Fibroblast of mammary gland (primary cell): ENCODE measurements at regions not wholly inside any gene's neighbourhood (a gene's known extent, or its start where the extent isn't known, plus 50 kb on each side); places are given as distances from the start of the nearest gene placed in this dataset.

Experiments used
- DNase-seq: peaks from one replicate; pipeline ENCODE4 v3.0.0-alpha.2; 2010; ENCODE audit warnings: low read depth
- H3K4me3 ChIP-seq: 2 replicates; pipeline ENCODE4 v1.5.1; 2011; ENCODE audit warnings: low read depth, mild to moderate bottlenecking, low read length, moderate library complexity; ENCODE audit not compliant: control insufficient read depth
- TF ChIP-seq, protein P1 (sequence below): conservative IDR thresholded peaks from 2 replicates; pipeline ENCODE4 v1.5.1; 2011; ENCODE audit warnings: low read depth, low read length, inconsistent platforms; ENCODE audit not compliant: control insufficient read depth, insufficient read depth

DNA sequence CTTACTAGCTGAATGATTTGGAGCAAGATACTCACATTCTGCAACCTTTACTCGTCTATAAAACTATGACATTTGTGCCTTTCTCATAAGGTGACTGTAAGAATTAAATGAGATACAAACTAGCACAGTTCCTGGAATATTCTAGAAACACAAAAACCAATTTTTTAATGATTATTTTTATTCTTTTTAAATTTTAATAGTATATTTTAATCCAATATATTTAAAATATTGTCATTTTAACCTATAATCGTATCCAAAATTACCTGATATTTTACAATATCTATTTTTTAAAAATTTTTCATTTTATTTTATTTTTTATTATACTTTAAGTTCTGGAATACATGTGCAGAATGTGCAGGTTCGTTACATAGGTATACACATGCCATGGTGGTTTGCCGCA lies 238.1 kb downstream of the OLFM4 start:
- TF ChIP-seq, protein P1, sequence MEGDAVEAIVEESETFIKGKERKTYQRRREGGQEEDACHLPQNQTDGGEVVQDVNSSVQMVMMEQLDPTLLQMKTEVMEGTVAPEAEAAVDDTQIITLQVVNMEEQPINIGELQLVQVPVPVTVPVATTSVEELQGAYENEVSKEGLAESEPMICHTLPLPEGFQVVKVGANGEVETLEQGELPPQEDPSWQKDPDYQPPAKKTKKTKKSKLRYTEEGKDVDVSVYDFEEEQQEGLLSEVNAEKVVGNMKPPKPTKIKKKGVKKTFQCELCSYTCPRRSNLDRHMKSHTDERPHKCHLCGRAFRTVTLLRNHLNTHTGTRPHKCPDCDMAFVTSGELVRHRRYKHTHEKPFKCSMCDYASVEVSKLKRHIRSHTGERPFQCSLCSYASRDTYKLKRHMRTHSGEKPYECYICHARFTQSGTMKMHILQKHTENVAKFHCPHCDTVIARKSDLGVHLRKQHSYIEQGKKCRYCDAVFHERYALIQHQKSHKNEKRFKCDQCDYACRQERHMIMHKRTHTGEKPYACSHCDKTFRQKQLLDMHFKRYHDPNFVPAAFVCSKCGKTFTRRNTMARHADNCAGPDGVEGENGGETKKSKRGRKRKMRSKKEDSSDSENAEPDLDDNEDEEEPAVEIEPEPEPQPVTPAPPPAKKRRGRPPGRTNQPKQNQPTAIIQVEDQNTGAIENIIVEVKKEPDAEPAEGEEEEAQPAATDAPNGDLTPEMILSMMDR: no peak
- no peak overlapping the region for H3K4me3 ChIP-seq
- DNase-seq: no peak

GRCh38 chr13:53269634-53270033 lies 241.0 kb downstream of the OLFM4 start:
- TF ChIP-seq, protein P1: no peak
- H3K4me3 ChIP-seq: no peak overlapping the region
- no peak for DNase-seq

DNA sequence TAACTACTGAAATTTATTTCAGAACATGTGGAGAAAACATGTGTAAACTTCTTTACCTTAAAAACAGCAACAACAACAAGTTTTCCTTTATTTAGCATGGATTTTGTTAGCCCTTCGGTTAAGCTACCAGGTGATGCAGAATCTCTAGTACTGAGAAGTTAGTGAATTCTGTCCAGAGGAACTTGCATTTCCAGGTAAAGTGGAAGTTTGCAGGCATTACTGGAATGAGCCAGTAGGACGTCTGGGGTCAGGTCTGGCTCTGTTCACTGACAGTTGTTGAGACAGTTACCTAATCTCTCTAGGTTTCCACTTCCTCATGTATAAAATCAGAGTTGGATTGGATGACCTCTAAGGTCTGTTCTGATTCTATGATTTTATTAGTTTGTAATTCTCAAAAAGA lies 244.3 kb downstream of the OLFM4 start:
- TF ChIP-seq, protein P1: no peak
- no peak for DNase-seq
- no peak overlapping the region for H3K4me3 ChIP-seq

DNA sequence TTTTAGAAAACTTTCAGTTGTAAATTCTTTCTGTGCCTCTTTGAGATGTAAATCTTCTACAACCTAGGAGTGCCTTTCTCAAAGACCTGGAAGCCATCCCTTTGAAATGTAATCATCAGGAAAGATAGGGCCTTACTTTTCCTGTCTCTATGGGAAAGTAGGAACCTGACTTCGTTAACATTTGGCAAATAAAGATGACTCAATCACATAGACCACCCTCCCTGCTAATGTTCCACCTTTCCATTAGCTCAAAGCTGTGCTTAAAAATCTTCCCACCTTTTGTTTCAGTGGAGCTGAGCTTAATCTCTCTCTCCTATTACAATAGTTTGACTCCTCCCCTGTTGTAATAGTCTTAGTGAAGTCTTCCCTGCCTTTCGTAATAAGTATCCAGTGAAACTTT lies 247.7 kb downstream of the OLFM4 start:
- no peak overlapping the region for H3K4me3 ChIP-seq
- TF ChIP-seq, protein P1: no peak
- no peak for DNase-seq

- TF ChIP-seq, protein P1: no peak
- DNase-seq: no peak
Measured at GRCh38 chr13:53281677-53282076, 253.1 kb downstream of the OLFM4 start.

GRCh38 chr13:53285896-53286430 lies 257.4 kb downstream of the OLFM4 start:
- TF ChIP-seq, protein P1: no peak
- no peak for DNase-seq

More at GRCh38 chr13:53281677-53282076, 253.1 kb downstream of the OLFM4 start:
- H3K4me3 ChIP-seq: no peak overlapping the region

DNA sequence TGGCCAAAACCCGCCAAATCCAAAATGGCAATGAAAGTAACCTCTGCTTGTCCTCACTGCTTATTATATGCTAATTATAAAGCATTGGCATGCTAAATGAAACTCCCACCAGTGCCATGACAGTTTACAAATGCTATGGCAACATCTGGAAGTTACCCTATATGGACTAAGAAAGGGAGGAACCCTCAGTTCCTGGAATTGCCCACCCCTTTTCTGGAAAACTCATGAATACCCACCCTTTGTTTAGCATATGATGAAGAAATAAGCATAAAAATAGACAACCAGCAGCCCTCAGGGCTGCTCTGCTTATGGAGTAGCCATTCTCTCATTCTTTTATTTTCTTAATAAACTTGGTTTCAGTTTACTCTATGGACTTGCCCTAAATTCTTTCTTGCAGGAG lies 269.8 kb downstream of the OLFM4 start:
- no peak for DNase-seq
- TF ChIP-seq, protein P1: no peak
- H3K4me3 ChIP-seq: no peak overlapping the region

More at GRCh38 chr13:53285896-53286430, 257.4 kb downstream of the OLFM4 start:
- H3K4me3 ChIP-seq: no peak overlapping the region
